Neuronal stem cell (in vitro differentiated cells): ENCODE measurements at regions not wholly inside any gene's neighbourhood (a gene's known extent, or its start where the extent isn't known, plus 50 kb on each side); places are given as distances from the start of the nearest gene placed in this dataset.
"Not testable (repeated sequence)": the region's sequence is repeated elsewhere in the genome, so short reads cannot be mapped to it uniquely, and the experiment has no call there.

Experiments used
- DNase-seq: peaks from one replicate; pipeline ENCODE4 v3.0.0-alpha.2; 2013; ENCODE audit warnings: low spot score
- H2AFZ ChIP-seq: one replicate; pipeline ENCODE4 v1.6.1; 2013; ENCODE audit warnings: mild to moderate bottlenecking, low read length, inconsistent platforms
- H2AK5ac ChIP-seq: 2 replicates; pipeline ENCODE4 v1.6.1; 2013; ENCODE audit warnings: low read depth, mild to moderate bottlenecking, inconsistent platforms, low read length, moderate library complexity, mixed read lengths
- H2BK120ac ChIP-seq: 2 replicates; pipeline ENCODE4 v1.6.1; 2013; ENCODE audit warnings: low read depth, mild to moderate bottlenecking, inconsistent platforms, low read length, moderate library complexity, mixed read lengths
- H2BK12ac ChIP-seq: one replicate; pipeline ENCODE4 v1.6.1; 2013; ENCODE audit warnings: low read length, inconsistent platforms
- H2BK15ac ChIP-seq: 2 replicates; pipeline ENCODE4 v1.6.1; 2013; ENCODE audit warnings: mild to moderate bottlenecking, low read length, inconsistent platforms, mixed read lengths
- H2BK5ac ChIP-seq: one replicate; pipeline ENCODE4 v1.6.1; 2013; ENCODE audit warnings: inconsistent platforms, mild to moderate bottlenecking, low read length, moderate library complexity
- H3K14ac ChIP-seq: one replicate; pipeline ENCODE4 v1.6.1; 2013; ENCODE audit warnings: low read length, inconsistent platforms
- H3K18ac ChIP-seq: 2 replicates; pipeline ENCODE4 v1.6.1; 2013; ENCODE audit warnings: low read length, inconsistent platforms
- H3K23ac ChIP-seq: 2 replicates; pipeline ENCODE4 v1.6.1; 2013; ENCODE audit warnings: low read depth, mild to moderate bottlenecking, mixed read lengths, low read length, inconsistent platforms; ENCODE audit not compliant: poor library complexity
- H3K27ac ChIP-seq: replicated peaks from 3 replicates; pipeline ENCODE4 v1.5.1; 2013; ENCODE audit warnings: low read length, inconsistent platforms
- H3K27me3 ChIP-seq, 3 experiments: 2 replicates each; pipeline ENCODE4 v1.6.1; 2013; ENCODE audit warnings: low read length in 3 of 3, mild to moderate bottlenecking in 2 of 3, inconsistent platforms in 1 of 3, low read depth in 1 of 3, mixed read lengths in 1 of 3, moderate library complexity in 1 of 3; ENCODE audit not compliant: control insufficient read depth in 3 of 3, insufficient read depth in 3 of 3
- H3K36me3 ChIP-seq, 2 donors: replicated peaks in 1 of 2; 2 replicates each; pipeline ENCODE4 v1.6.1; 2013; ENCODE audit warnings: low read length in 2 of 2; ENCODE audit not compliant: control insufficient read depth in 2 of 2, insufficient read depth in 2 of 2
- H3K4ac ChIP-seq: 2 replicates; pipeline ENCODE4 v1.6.1; 2013; ENCODE audit warnings: inconsistent platforms, mild to moderate bottlenecking, low read length, moderate library complexity
- H3K4me1 ChIP-seq, 2 donors: 1 replicate in 1 of 2; 2 replicates in 1 of 2; pipeline ENCODE4 v1.6.1; 2013; ENCODE audit warnings: low read length in 2 of 2, low read depth in 1 of 2; ENCODE audit not compliant: control insufficient read depth in 2 of 2, insufficient read depth in 1 of 2
- H3K4me2 ChIP-seq: one replicate; pipeline ENCODE4 v1.6.1; 2013; ENCODE audit warnings: mild to moderate bottlenecking, low read length, inconsistent platforms; ENCODE audit not compliant: insufficient read depth, poor library complexity, severe bottlenecking
- H3K4me3 ChIP-seq, 2 donors: 2 replicates each; pipeline ENCODE4 v1.5.1; 2013; ENCODE audit warnings: low read length in 2 of 2, mild to moderate bottlenecking in 2 of 2, inconsistent platforms in 1 of 2, moderate library complexity in 1 of 2
- H3K79me1 ChIP-seq: one replicate; pipeline ENCODE4 v1.6.1; 2013; ENCODE audit warnings: low read depth, mild to moderate bottlenecking, inconsistent platforms, low read length, moderate library complexity
- H3K9ac ChIP-seq: one replicate; pipeline ENCODE4 v1.6.1; 2013; ENCODE audit warnings: mild to moderate bottlenecking, low read depth, low read length, inconsistent platforms; ENCODE audit not compliant: poor library complexity
- H3K9me3 ChIP-seq, 2 donors: replicated peaks in 1 of 2; 2 replicates each; pipeline versions ENCODE3 to v1.6.1; 2013; ENCODE audit warnings: low read length in 2 of 2, mild to moderate bottlenecking in 2 of 2, inconsistent platforms in 1 of 2, low read depth in 1 of 2, mixed read lengths in 1 of 2, moderate library complexity in 1 of 2; ENCODE audit not compliant: control insufficient read depth in 2 of 2, insufficient read depth in 1 of 2
- H4K8ac ChIP-seq: one replicate; pipeline ENCODE4 v1.6.1; 2013; ENCODE audit warnings: low read depth, mild to moderate bottlenecking, inconsistent platforms, low read length, moderate library complexity
- H4K91ac ChIP-seq: one replicate; pipeline ENCODE4 v1.6.1; 2013; ENCODE audit warnings: low read length, low read depth, mild to moderate bottlenecking, inconsistent platforms; ENCODE audit not compliant: poor library complexity
- WGBS, 2 donors: extraction: QIAGEN DNeasy Blood & Tissue Kit; methylation state at CpG; one replicate each; pipeline ENCODE4 v1.1.7; 2013; ENCODE audit warnings: missing lambda C conversion rate in 2 of 2, mixed read lengths in 1 of 2; ENCODE audit not compliant: insufficient read length in 2 of 2, insufficient replicate concordance in 1 of 2; ENCODE audit errors: extremely low coverage in 2 of 2; 5-methylcytosine and 5-hydroxymethylcytosine counted together

GRCh38 chr21:13360175-13360574, 249.4 kb upstream of the POTED start:
- not testable (repeated sequence) for H3K23ac ChIP-seq, H4K91ac ChIP-seq, H3K14ac ChIP-seq, H3K36me3 ChIP-seq, H3K27me3 ChIP-seq, H2BK5ac ChIP-seq, H2BK15ac ChIP-seq, H4K8ac ChIP-seq, H3K9ac ChIP-seq, H2AK5ac ChIP-seq, H3K18ac ChIP-seq, H3K79me1 ChIP-seq, H2AFZ ChIP-seq, H3K4ac ChIP-seq, DNase-seq, H3K4me2 ChIP-seq, H3K9me3 ChIP-seq, H2BK120ac ChIP-seq, H3K4me3 ChIP-seq, H2BK12ac ChIP-seq, H3K4me1 ChIP-seq, H3K27ac ChIP-seq
- WGBS, 2 donors: no CpG with 5 or more reads among the region's 17 CpGs

- Histone ChIP-seq H3K4me3 (no peak overlapping the region), H3K14ac (no peak overlapping the region), H3K18ac (no peak overlapping the region), H3K27me3 (no peaks in the 10 kb centered on the region), H3K27ac (no peak overlapping the region), H4K8ac (no peak overlapping the region), H3K36me3 (no peaks in the 10 kb centered on the region), H3K4ac (no peak overlapping the region), H4K91ac (no peak overlapping the region), H3K23ac (no peak overlapping the region), H3K4me2 (no peak overlapping the region), H2AFZ (no peak overlapping the region), H3K79me1 (no peaks in the 10 kb centered on the region), H3K9ac (no peak overlapping the region), H2BK15ac (no peak overlapping the region), H2BK5ac (no peak overlapping the region), H2AK5ac (no peak overlapping the region), H3K4me1 (no peaks in the 10 kb centered on the region), H3K9me3 (no peaks in the 10 kb centered on the region), H2BK12ac (no peak overlapping the region), H2BK120ac (no peak overlapping the region)
- DNase-seq: no peak
- WGBS, 2 donors: no CpG with 5 or more reads among the region's 6 CpGs
Measured at GRCh38 chr21:13368200-13368599, 241.4 kb upstream of the POTED start.

- H2AFZ ChIP-seq, DNase-seq, H3K4me3 ChIP-seq, H3K4ac ChIP-seq, H3K23ac ChIP-seq, H3K4me1 ChIP-seq, H2BK120ac ChIP-seq, H2BK12ac ChIP-seq, H4K8ac ChIP-seq, H2BK15ac ChIP-seq, H3K18ac ChIP-seq, H3K27ac ChIP-seq, H3K9me3 ChIP-seq, H3K27me3 ChIP-seq, H2AK5ac ChIP-seq, H3K36me3 ChIP-seq, H3K14ac ChIP-seq, H2BK5ac ChIP-seq, H4K91ac ChIP-seq, H3K79me1 ChIP-seq, H3K4me2 ChIP-seq, H3K9ac ChIP-seq: not testable (repeated sequence)
- WGBS, 2 donors: no CpG with 5 or more reads among the region's 13 CpGs
Measured at GRCh38 chr21:13372721-13373120, 236.9 kb upstream of the POTED start.

DNA sequence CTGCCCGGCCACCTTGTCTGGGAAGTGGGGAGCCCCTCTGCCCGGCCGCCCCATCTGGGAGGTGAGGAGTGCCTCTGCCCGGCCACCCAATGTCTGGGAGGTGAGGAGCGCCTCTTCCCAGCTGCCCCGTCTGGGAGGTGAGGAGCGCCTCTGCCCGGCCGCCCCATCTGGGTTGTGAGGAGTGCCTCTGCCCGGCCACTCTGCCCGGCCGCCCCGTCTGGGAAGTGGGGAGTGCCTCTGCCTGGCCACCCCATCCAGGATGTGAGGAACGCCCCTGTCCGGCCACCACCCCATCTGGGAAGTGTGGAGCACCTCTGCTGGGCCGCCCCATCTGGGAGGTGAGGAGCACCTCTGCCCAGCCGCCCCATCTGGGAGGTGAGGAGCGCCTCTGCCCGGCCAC, 230.6 kb upstream of the POTED start:
- not testable (repeated sequence) for H3K4ac ChIP-seq, H2BK5ac ChIP-seq, DNase-seq, H3K4me3 ChIP-seq, H2AK5ac ChIP-seq, H3K27ac ChIP-seq, H3K79me1 ChIP-seq, H3K9me3 ChIP-seq, H4K91ac ChIP-seq, H3K18ac ChIP-seq, H2BK15ac ChIP-seq, H3K23ac ChIP-seq, H2AFZ ChIP-seq, H3K14ac ChIP-seq, H2BK120ac ChIP-seq, H4K8ac ChIP-seq, H3K4me1 ChIP-seq, H2BK12ac ChIP-seq, H3K9ac ChIP-seq, H3K27me3 ChIP-seq, H3K36me3 ChIP-seq, H3K4me2 ChIP-seq
- no CpG with 5 or more reads among the region's 19 CpGs for WGBS, 2 donors
